ENCODE measurements at regions not wholly inside any gene's neighbourhood (a gene's known extent, or its start where the extent isn't known, plus 50 kb on each side); places are given as distances from the start of the nearest gene placed in this dataset.
"Not testable (repeated sequence)": the region's sequence is repeated elsewhere in the genome, so short reads cannot be mapped to it uniquely, and the experiment has no call there.

DNA sequence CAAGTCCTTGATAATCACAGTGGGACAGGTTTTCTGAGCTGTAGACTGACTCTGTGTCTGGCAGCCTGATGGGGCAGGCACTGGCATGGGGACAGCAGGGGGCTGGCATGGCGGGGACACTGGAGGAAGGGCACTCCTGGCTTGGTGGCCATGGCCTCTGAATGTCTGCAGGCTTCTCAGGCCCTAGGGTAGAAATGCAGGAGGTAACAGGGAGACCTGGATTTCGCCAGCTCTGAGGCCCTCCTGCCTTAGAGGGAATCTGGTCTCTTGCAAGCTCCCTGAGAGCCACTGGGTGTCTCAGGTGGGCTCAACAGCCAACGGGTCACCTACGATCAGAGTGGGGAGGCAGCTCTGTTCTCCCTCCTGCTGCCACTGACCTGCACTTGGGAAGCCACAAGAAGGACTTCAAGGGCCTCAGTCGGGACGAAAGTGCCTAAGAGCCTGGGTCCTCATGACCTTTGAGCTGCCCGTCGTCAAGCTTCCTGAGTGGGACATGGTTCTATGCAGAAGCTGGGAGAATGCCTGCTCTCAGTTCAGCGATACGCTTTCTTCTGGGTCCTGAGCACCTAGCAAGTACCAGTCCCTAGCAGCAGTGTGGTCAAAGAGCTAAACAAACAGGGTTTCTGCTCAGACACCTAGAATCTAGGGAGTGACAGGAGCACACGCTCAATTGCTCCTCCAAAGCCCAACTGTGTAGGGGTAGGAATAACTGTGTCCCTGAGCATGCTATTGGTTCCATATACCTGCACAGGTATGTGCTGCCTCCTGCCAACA lies 569.0 kb downstream of the PTPRU start:
- ATAC-seq: no peak
- Mint-ChIP-seq H3K4me3 (no peak overlapping the region), H3K27ac (no peak overlapping the region), H3K27me3 (no peaks in the 10 kb centered on the region), H3K36me3 (no peaks in the 10 kb centered on the region), H3K4me1 (no peaks in the 10 kb centered on the region), H3K9me3 (ENCODE audit: low read depth) (no peaks in the 10 kb centered on the region)
- DNase-seq: peak; percentile 32
- CTCF ChIA-PET: interaction anchor here (1.8 kb wide), 1 partner anchor 12 kb away, joined by 5 read pairs; no protein-coding TSS in a partner anchor

- no peaks in the 10 kb centered on the region for H3K36me3 Mint-ChIP-seq
- ATAC-seq (no peak), DNase-seq (no peak)
- no peaks in the 10 kb centered on the region for H3K9me3 Mint-ChIP-seq (ENCODE audit: low read depth)
- H3K27ac Mint-ChIP-seq: no peak overlapping the region
- CTCF ChIA-PET: interaction anchor here (1.8 kb wide), 1 partner anchor 11 kb away, joined by 5 read pairs; no protein-coding TSS in a partner anchor
- no peaks in the 10 kb centered on the region for H3K27me3 Mint-ChIP-seq
- H3K4me3 Mint-ChIP-seq: no peak overlapping the region
- H3K4me1 Mint-ChIP-seq: no peaks in the 10 kb centered on the region
Observed at GRCh38 chr1:29804181-29804899, 568.0 kb downstream of the PTPRU start.

- H3K4me1 Mint-ChIP-seq: no peaks in the 10 kb centered on the region
- ATAC-seq (no peak), DNase-seq (peak; percentile 30)
- no peaks in the 10 kb centered on the region for H3K36me3 Mint-ChIP-seq
- no peak overlapping the region for H3K4me3 Mint-ChIP-seq
- H3K27ac Mint-ChIP-seq: no peak overlapping the region
- CTCF ChIA-PET: interaction anchor here (1.2 kb wide), 1 partner anchor 100 kb away, joined by 3 read pairs; no protein-coding TSS in a partner anchor
- H3K27me3 Mint-ChIP-seq: no peaks in the 10 kb centered on the region
- no peaks in the 10 kb centered on the region for H3K9me3 Mint-ChIP-seq (ENCODE audit: low read depth)
Observed at GRCh38 chr1:29803486-29803885, 567.2 kb downstream of the PTPRU start.

DNA sequence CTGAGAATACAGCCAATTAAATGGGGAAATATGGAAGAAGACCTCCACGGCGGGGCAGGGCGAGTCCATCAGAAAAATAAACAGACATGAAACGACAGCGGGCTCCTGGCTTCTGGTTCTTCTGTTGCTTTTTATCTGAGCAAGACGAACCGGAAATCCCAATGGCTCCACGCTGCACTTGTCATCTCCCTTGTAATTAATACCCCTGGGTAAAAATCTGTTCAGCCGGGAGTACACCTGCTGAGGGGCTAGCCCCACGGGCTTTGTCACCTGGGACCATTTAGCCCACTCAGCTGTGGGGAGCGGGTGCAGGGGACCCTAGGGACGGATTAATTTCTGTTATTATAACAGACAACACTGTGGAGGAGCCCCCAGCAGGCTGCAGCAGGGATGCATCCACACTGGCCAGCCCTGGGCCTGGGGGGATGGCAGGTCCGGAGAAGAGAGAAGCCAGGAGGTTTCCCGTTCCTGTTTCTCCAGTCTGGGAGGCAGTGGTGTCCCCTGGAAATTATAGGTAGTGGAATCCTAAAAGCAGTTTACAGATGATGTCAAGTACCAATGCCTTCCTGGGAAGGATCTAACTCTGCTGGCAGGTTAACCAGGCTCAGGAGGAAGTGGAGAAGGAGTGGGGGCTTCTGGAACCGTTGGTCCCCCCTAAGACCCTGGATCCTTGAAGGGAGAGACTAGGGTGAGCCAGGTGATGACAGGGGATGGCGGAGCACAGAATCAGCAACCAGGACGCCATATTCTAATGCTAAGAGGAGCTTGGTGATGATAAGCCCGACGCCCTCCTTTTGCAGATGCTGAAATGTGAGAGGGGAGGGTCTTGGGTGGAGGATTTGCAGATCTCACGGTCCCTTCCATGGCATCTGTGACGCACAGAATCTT lies 566.1 kb downstream of the PTPRU start:
- H3K27ac Mint-ChIP-seq: no peak overlapping the region
- CTCF ChIA-PET: interaction anchor here (1.2 kb wide), 1 partner anchor 99 kb away, joined by 3 read pairs; no protein-coding TSS in a partner anchor
- H3K9me3 Mint-ChIP-seq (ENCODE audit: low read depth): no peaks in the 10 kb centered on the region

GRCh38 chr1:29801561-29801973 lies 565.2 kb downstream of the PTPRU start:
- Mint-ChIP-seq H3K4me3 (no peak overlapping the region), H3K36me3 (no peaks in the 10 kb centered on the region), H3K27me3 (no peaks in the 10 kb centered on the region), H3K4me1 (no peaks in the 10 kb centered on the region), H3K27ac (no peak overlapping the region), H3K9me3 (ENCODE audit: low read depth) (no peaks in the 10 kb centered on the region)
- DNase-seq: peak; percentile 26
- ATAC-seq: no peak
- CTCF ChIA-PET: no interaction called here

More for the DNA sequence above, 566.1 kb downstream of the PTPRU start:
- Mint-ChIP-seq H3K4me3 (no peak overlapping the region), H3K4me1 (no peaks in the 10 kb centered on the region), H3K36me3 (no peaks in the 10 kb centered on the region), H3K27me3 (no peaks in the 10 kb centered on the region)
- ATAC-seq (no peak), DNase-seq (peak; percentile 19)

GRCh38 chr1:29801003-29801402 lies 564.7 kb downstream of the PTPRU start:
- DNase-seq (peak; percentile 9), ATAC-seq (no peak)
- Mint-ChIP-seq H3K27ac (no peak overlapping the region), H3K36me3 (no peaks in the 10 kb centered on the region), H3K27me3 (no peaks in the 10 kb centered on the region), H3K4me3 (no peak overlapping the region), H3K9me3 (ENCODE audit: low read depth) (no peaks in the 10 kb centered on the region), H3K4me1 (no peaks in the 10 kb centered on the region)
- CTCF ChIA-PET: no interaction called here

GRCh38 chr1:29800522-29800956 lies 564.2 kb downstream of the PTPRU start:
- CTCF ChIA-PET: no interaction called here
- H3K27me3 Mint-ChIP-seq: no peaks in the 10 kb centered on the region
- H3K36me3 Mint-ChIP-seq: no peaks in the 10 kb centered on the region
- no peak for DNase-seq
- H3K4me3 Mint-ChIP-seq: no peak overlapping the region
- no peak overlapping the region for H3K27ac Mint-ChIP-seq
- no peaks in the 10 kb centered on the region for H3K9me3 Mint-ChIP-seq (ENCODE audit: low read depth)
- H3K4me1 Mint-ChIP-seq: no peaks in the 10 kb centered on the region
- ATAC-seq: no peak

DNA sequence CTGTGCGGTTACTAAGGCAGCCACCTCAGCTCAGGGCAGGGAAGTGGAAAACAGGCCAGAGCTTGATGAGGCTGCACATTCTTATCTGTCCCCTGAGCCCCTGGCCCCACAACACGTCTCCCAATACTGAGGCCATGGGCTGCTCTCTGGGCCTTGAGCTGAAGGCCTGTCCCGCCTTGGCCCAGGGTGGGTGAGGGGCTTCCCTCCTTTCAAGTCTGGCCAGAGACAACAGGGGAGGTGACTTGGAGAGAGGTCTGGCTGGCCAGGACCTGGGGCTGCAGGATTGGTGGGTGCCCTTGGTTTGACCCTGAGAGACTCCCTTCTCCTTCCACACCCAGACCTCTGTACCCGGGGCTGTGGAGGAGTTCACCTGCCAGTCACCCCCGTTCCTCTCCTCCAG lies 563.8 kb downstream of the PTPRU start:
- CTCF ChIA-PET: no interaction called here
- H3K36me3 Mint-ChIP-seq: no peaks in the 10 kb centered on the region
- no peak overlapping the region for H3K4me3 Mint-ChIP-seq
- H3K27me3 Mint-ChIP-seq: no peaks in the 10 kb centered on the region
- H3K4me1 Mint-ChIP-seq: no peaks in the 10 kb centered on the region
- ATAC-seq (no peak), DNase-seq (peak; percentile 23)
- H3K9me3 Mint-ChIP-seq (ENCODE audit: low read depth): no peaks in the 10 kb centered on the region
- H3K27ac Mint-ChIP-seq: no peak overlapping the region

GRCh38 chr1:29798699-29799566 lies 562.6 kb downstream of the PTPRU start:
- CTCF ChIA-PET: no interaction called here
- no peaks in the 10 kb centered on the region for H3K36me3 Mint-ChIP-seq
- DNase-seq (peak; percentile 34), ATAC-seq (no peak)
- H3K9me3 Mint-ChIP-seq (ENCODE audit: low read depth): no peaks in the 10 kb centered on the region
- H3K4me1 Mint-ChIP-seq: no peaks in the 10 kb centered on the region
- no peak overlapping the region for H3K4me3 Mint-ChIP-seq
- no peaks in the 10 kb centered on the region for H3K27me3 Mint-ChIP-seq
- H3K27ac Mint-ChIP-seq: no peak overlapping the region

- H3K4me3 Mint-ChIP-seq; H3K4me1 Mint-ChIP-seq; CTCF ChIA-PET; ATAC-seq; H3K36me3 Mint-ChIP-seq; H3K27me3 Mint-ChIP-seq; H3K9me3 Mint-ChIP-seq (ENCODE audit: low read depth); H3K27ac Mint-ChIP-seq; DNase-seq: not testable (repeated sequence)
Observed at GRCh38 chr1:29797125-29797524, 560.8 kb downstream of the PTPRU start.

GRCh38 chr1:29795965-29796364 lies 559.6 kb downstream of the PTPRU start:
- CTCF ChIA-PET; H3K36me3 Mint-ChIP-seq; H3K4me1 Mint-ChIP-seq; H3K9me3 Mint-ChIP-seq (ENCODE audit: low read depth); ATAC-seq; H3K27ac Mint-ChIP-seq; DNase-seq; H3K27me3 Mint-ChIP-seq; H3K4me3 Mint-ChIP-seq: not testable (repeated sequence)

GRCh38 chr1:29793653-29794348 lies 557.5 kb downstream of the PTPRU start:
- Mint-ChIP-seq H3K4me1 (no peaks in the 10 kb centered on the region), H3K4me3 (no peak overlapping the region), H3K9me3 (ENCODE audit: low read depth) (no peaks in the 10 kb centered on the region), H3K36me3 (no peaks in the 10 kb centered on the region), H3K27ac (no peak overlapping the region), H3K27me3 (no peaks in the 10 kb centered on the region)
- DNase-seq (peak; percentile 11), ATAC-seq (no peak)
- CTCF ChIA-PET: interaction anchor here (0.8 to 2.9 kb wide), 8 partner anchors 10 to 587 kb away, joined by 3 to 20 read pairs (median 4); no protein-coding TSS in a partner anchor

All from activated CD8-positive, alpha-beta memory T cell treated with anti-CD3 and anti-CD28 coated beads, Interleukin-2, amount 10 ng/mL, durations not matched to agents 7 days and 5 days (primary cell).